CD14-positive monocyte (primary cell): ENCODE measurements at regions not wholly inside any gene's neighbourhood (a gene's known extent, or its start where the extent isn't known, plus 50 kb on each side); places are given as distances from the start of the nearest gene placed in this dataset.
A peak's percentile ranks its signal among the peaks of the same experiment; 100 is the strongest.

Source experiments
- DNase-seq, 3 donors: peaks; one replicate each; pipeline ENCODE4 v3.0.0-alpha.2; 2011 to 2022
- H2AFZ ChIP-seq: 2 replicates; pipeline ENCODE4 v1.6.0; 2012; ENCODE audit warnings: mild to moderate bottlenecking, low read depth, low read length, inconsistent platforms; ENCODE audit not compliant: insufficient read depth, poor library complexity, severe bottlenecking
- H3K27ac ChIP-seq, 2 donors: 1 replicate in 1 of 2; 2 replicates in 1 of 2; pipeline ENCODE4 v1.5.1; 2012 to 2013; ENCODE audit warnings: low read length in 2 of 2, control low read depth in 1 of 2, inconsistent platforms in 1 of 2, low read depth in 1 of 2, mild to moderate bottlenecking in 1 of 2
- H3K27me3 ChIP-seq, 2 donors: one replicate each; pipeline versions ENCODE4 v1.6.0 to v1.6.1; 2011 to 2013; ENCODE audit warnings: low read length in 2 of 2; ENCODE audit not compliant: control insufficient read depth in 2 of 2, insufficient read depth in 2 of 2
- H3K36me3 ChIP-seq, 2 donors: replicated peaks in 1 of 2; 1 replicate in 1 of 2; 2 replicates in 1 of 2; pipeline versions ENCODE4 v1.5.1 to v1.6.1; 2012 to 2013; ENCODE audit warnings: low read length in 2 of 2, control low read depth in 1 of 2, inconsistent platforms in 1 of 2, mild to moderate bottlenecking in 1 of 2; ENCODE audit not compliant: insufficient read depth in 2 of 2, control insufficient read depth in 1 of 2
- H3K4me1 ChIP-seq, 2 donors: 1 replicate in 1 of 2; 2 replicates in 1 of 2; pipeline versions ENCODE4 v1.5.1 to v1.6.1; 2012 to 2013; ENCODE audit warnings: low read length in 2 of 2, control low read depth in 1 of 2, inconsistent platforms in 1 of 2, mild to moderate bottlenecking in 1 of 2, moderate library complexity in 1 of 2; ENCODE audit not compliant: insufficient read depth in 2 of 2, control insufficient read depth in 1 of 2
- H3K4me2 ChIP-seq: replicated peaks from 2 replicates; pipeline ENCODE3; 2012; ENCODE audit warnings: low read length, moderate library complexity, mild to moderate bottlenecking; ENCODE audit not compliant: poor library complexity, severe bottlenecking; ENCODE audit errors: extremely low read depth
- H3K4me3 ChIP-seq, 3 experiments: fragments of 200-600 bp in 1 of 3; sonication (generic) in 1 of 3; replicated peaks in 1 of 3; 1 replicate in 2 of 3; 2 replicates in 1 of 3; pipeline ENCODE4 v1.5.1; 2011 to 2013; ENCODE audit warnings: low read length in 3 of 3, mild to moderate bottlenecking in 3 of 3, control low read depth in 2 of 3, low read depth in 2 of 3, inconsistent platforms in 1 of 3, moderate library complexity in 1 of 3
- H3K79me2 ChIP-seq: 2 replicates; pipeline ENCODE4 v1.6.0; 2012; ENCODE audit warnings: mild to moderate bottlenecking, control low read depth, inconsistent platforms, low read length, moderate library complexity; ENCODE audit not compliant: insufficient read depth
- H3K9ac ChIP-seq: 2 replicates; pipeline ENCODE4 v1.6.0; 2017; ENCODE audit warnings: low read length, mild to moderate bottlenecking; ENCODE audit not compliant: insufficient read depth, poor library complexity, severe bottlenecking
- H3K9me3 ChIP-seq, 2 donors: replicated peaks in 1 of 2; 1 replicate in 1 of 2; 2 replicates in 1 of 2; pipeline versions ENCODE4 v1.5.1 to v1.6.1; 2012 to 2013; ENCODE audit warnings: low read length in 2 of 2, control low read depth in 1 of 2; ENCODE audit not compliant: control insufficient read depth in 1 of 2, insufficient read depth in 1 of 2
- H4K20me1 ChIP-seq: 2 replicates; pipeline ENCODE4 v1.6.0; 2012; ENCODE audit warnings: mild to moderate bottlenecking, low read length, control low read depth, moderate library complexity; ENCODE audit not compliant: insufficient read depth
- H3K27ac Mint-ChIP-seq, 7 donors: one replicate each; pipeline ENCODE4 v1.8.0; 2020; ENCODE audit warnings: mild to moderate bottlenecking in 7 of 7, mixed read lengths in 7 of 7, moderate library complexity in 6 of 7, inconsistent platforms in 2 of 7
- H3K27me3 Mint-ChIP-seq, 3 donors: one replicate each; pipeline ENCODE4 v1.8.0; 2021 to 2022; ENCODE audit warnings: low read depth in 3 of 3, mild to moderate bottlenecking in 3 of 3, mixed read lengths in 3 of 3, moderate library complexity in 3 of 3, inconsistent platforms in 1 of 3
- H3K36me3 Mint-ChIP-seq, 2 donors: one replicate each; pipeline ENCODE4 v1.8.0; 2020; ENCODE audit warnings: mixed read lengths in 2 of 2, inconsistent platforms in 1 of 2, mild to moderate bottlenecking in 1 of 2
- H3K4me1 Mint-ChIP-seq: one replicate; pipeline ENCODE4 v1.8.0; 2020; ENCODE audit warnings: mild to moderate bottlenecking, mixed read lengths
- H3K4me3 Mint-ChIP-seq, 2 donors: one replicate each; pipeline ENCODE4 v1.8.0; 2020; ENCODE audit warnings: mild to moderate bottlenecking in 2 of 2, mixed read lengths in 2 of 2, moderate library complexity in 1 of 2
- H3K9me3 Mint-ChIP-seq, 7 donors: one replicate each; pipeline ENCODE4 v1.8.0; 2020 to 2022; ENCODE audit warnings: mixed read lengths in 7 of 7, mild to moderate bottlenecking in 6 of 7, moderate library complexity in 6 of 7, inconsistent platforms in 2 of 7
- CTCF ChIP-seq: fragments of 200-600 bp; IDR thresholded peaks from one replicate; pipeline ENCODE4 v1.8.0; 2022; ENCODE audit warnings: antibody characterized with exemption, mild to moderate bottlenecking
- WGBS: methylation state at CpG from one replicate; pipeline ENCODE4 v1.1.5; 2013; ENCODE audit warnings: missing lambda C conversion rate; ENCODE audit not compliant: insufficient coverage; 5-methylcytosine and 5-hydroxymethylcytosine counted together
- intact Hi-C, 2 donors: fragments of 100-400 bp; cut with micrococcal nuclease; formaldehyde crosslinking; loops; one replicate each; pipeline versions ENCODE4 v1.15.0 to v1.15.1; 2023

- no peak overlapping the region for H2AFZ ChIP-seq
- H3K27me3 ChIP-seq, result peaks cover 8 to 26% of the 10 kb centered on the region in 2 donors
- no peak overlapping the region for H3K4me3 ChIP-seq
- peaks cover 0 to 6% of the 10 kb centered on the region in 2 donors for H3K4me1 ChIP-seq
- H3K4me2 ChIP-seq, result no peak overlapping the region
- no peak overlapping the region for H3K9ac ChIP-seq
- no peaks in the 10 kb centered on the region for H3K79me2 ChIP-seq
- H3K4me1 Mint-ChIP-seq, result peaks cover 16% of the 10 kb centered on the region
- no peaks in the 10 kb centered on the region for H3K36me3 Mint-ChIP-seq
- H4K20me1 ChIP-seq, result no peaks in the 10 kb centered on the region
- WGBS, result no CpG with 5 or more reads among the region's 3 CpGs
- DNase-seq, result no peak
- intact Hi-C loops, result no loop called here
- no peaks in the 10 kb centered on the region for H3K36me3 ChIP-seq
- peaks cover 0 to 4% of the 10 kb centered on the region in 2 donors for H3K9me3 ChIP-seq
- H3K4me3 Mint-ChIP-seq, result no peak overlapping the region
- H3K27ac Mint-ChIP-seq, result no peak overlapping the region
- H3K27me3 Mint-ChIP-seq, result peaks cover 14 to 27% (median 21%) of the 10 kb centered on the region in 3 donors
- TF ChIP-seq CTCF, result no peak
- H3K9me3 Mint-ChIP-seq, result peaks cover 2 to 7% (median 4%) of the 10 kb centered on the region in 7 donors
- H3K27ac ChIP-seq, result no peak overlapping the region
Observed at GRCh38 chr11:81870066-81870412, 863.6 kb downstream of the FAM181B start.

- peaks cover 6 to 24% of the 10 kb centered on the region in 2 donors for H3K27me3 ChIP-seq
Observed at GRCh38 chr11:81869351-81870065, 864.2 kb downstream of the FAM181B start.

More at GRCh38 chr11:81869351-81870065, 864.2 kb downstream of the FAM181B start:
- no peak for TF ChIP-seq CTCF
- H3K4me3 Mint-ChIP-seq, result no peak overlapping the region
- no peak overlapping the region for H3K4me2 ChIP-seq
- intact Hi-C loops, result no loop called here
- no peaks in the 10 kb centered on the region for H3K79me2 ChIP-seq
- H3K9me3 Mint-ChIP-seq, result peaks cover 2 to 7% (median 4%) of the 10 kb centered on the region in 7 donors
- H3K27ac Mint-ChIP-seq, result no peak overlapping the region
- no peaks in the 10 kb centered on the region for H3K36me3 ChIP-seq
- WGBS, result 56% methylated on average over 1 of the region's 1 CpG
- no peaks in the 10 kb centered on the region for H4K20me1 ChIP-seq
- H3K27ac ChIP-seq, result no peak overlapping the region
- peaks cover 14 to 23% (median 17%) of the 10 kb centered on the region in 3 donors for H3K27me3 Mint-ChIP-seq
- no peak overlapping the region for H3K9ac ChIP-seq
- H3K4me1 ChIP-seq, result peaks cover 0 to 6% of the 10 kb centered on the region in 2 donors
- no peak overlapping the region for H2AFZ ChIP-seq
- H3K4me3 ChIP-seq, result no peak overlapping the region
- peak in 1 of 3 donors; percentile 15 for DNase-seq
- peaks cover 0 to 4% of the 10 kb centered on the region in 2 donors for H3K9me3 ChIP-seq
- no peaks in the 10 kb centered on the region for H3K36me3 Mint-ChIP-seq
- peaks cover 12% of the 10 kb centered on the region for H3K4me1 Mint-ChIP-seq
